ENCODE measurements at regions not wholly inside any gene's neighbourhood (a gene's known extent, or its start where the extent isn't known, plus 50 kb on each side); places are given as distances from the start of the nearest gene placed in this dataset.
"Not testable (repeated sequence)": the region's sequence is repeated elsewhere in the genome, so short reads cannot be mapped to it uniquely, and the experiment has no call there.

DNA sequence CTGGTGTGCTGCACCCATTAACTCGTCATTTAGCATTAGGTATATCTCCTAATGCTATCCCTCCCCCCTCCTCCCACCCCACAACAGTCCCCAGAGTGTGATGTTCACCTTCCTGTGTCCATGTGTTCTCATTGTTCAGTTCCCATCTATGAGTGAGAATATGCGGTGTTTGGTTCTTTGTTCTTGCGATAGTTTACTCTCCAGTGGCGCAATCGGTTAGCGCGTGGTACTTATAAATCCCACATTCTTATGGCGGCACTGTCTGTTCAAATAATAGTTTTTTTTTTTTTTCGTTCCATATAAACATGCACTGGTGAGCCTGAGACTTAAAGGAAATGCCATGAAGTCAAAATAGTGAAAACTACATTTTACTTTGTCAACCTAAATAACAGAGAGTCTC lies 59.5 kb upstream of the PNPLA4 start:
- in situ Hi-C loops (cut with HindIII; ENCODE audit: low pct_unique_long_range_greater_than_20kb, low sequenced_read_pairs); H3K4me1 ChIP-seq (ENCODE audit: control insufficient read depth, insufficient read depth, low read length); CTCF ChIA-PET; H3K27ac ChIP-seq (ENCODE audit: low read length); BruUV-seq (replicated peaks); POLR2A ChIA-PET; ATAC-seq; H3K27me3 ChIP-seq (ENCODE audit: control insufficient read depth, insufficient read depth, low read length); DNase-seq (ENCODE audit: low read depth, low spot score); H3K36me3 ChIP-seq (ENCODE audit: control insufficient read depth, insufficient read depth, low read length); intact Hi-C loops (cut with micrococcal nuclease; ENCODE audit: unreplicated experiment); H3K4me3 ChIP-seq (ENCODE audit: low read depth in 2 of 2, low read length in 2 of 2); H3K9me3 ChIP-seq (ENCODE audit: control insufficient read depth, insufficient read depth, low read depth, low read length): not testable (repeated sequence)

GRCh38 chrX:7985568-7985967 lies 58.4 kb upstream of the PNPLA4 start:
- H3K9me3 ChIP-seq (ENCODE audit: control insufficient read depth, insufficient read depth, low read depth, low read length), result no peaks in the 10 kb centered on the region
- ChIA-PET POLR2A (no interaction called here), CTCF (no interaction called here)
- in situ Hi-C loops (cut with HindIII; ENCODE audit: low pct_unique_long_range_greater_than_20kb, low sequenced_read_pairs) (no loop called here), intact Hi-C loops (cut with micrococcal nuclease; ENCODE audit: unreplicated experiment) (no loop called here)
- ATAC-seq (no peak), DNase-seq (ENCODE audit: low read depth, low spot score) (no peak)
- no peaks in the 10 kb centered on the region for H3K36me3 ChIP-seq (ENCODE audit: control insufficient read depth, insufficient read depth, low read length)
- TF ChIP-seq SIN3A (IDR thresholded peaks at IDR 0.05; ENCODE audit: borderline replicate concordance, insufficient read depth, low read depth, low read length) (no peak), TCF7L2 (IDR thresholded peaks at IDR 0.05; ENCODE audit: low read depth, low read length) (no peak), CTCF (IDR thresholded peaks at IDR 0.05) (no peak), POLR2AphosphoS5 (IDR thresholded peaks at IDR 0.05; ENCODE audit: low read depth, low read length) (no peak), REST (IDR thresholded peaks at IDR 0.05; ENCODE audit: insufficient read depth in 1 of 2, low read depth in 2 of 2, low read length in 1 of 2) (no peak)
- H3K27ac ChIP-seq (ENCODE audit: low read length), result no peak overlapping the region
- H3K4me1 ChIP-seq (ENCODE audit: control insufficient read depth, insufficient read depth, low read length), result no peaks in the 10 kb centered on the region
- no peak overlapping the region for H3K4me3 ChIP-seq (ENCODE audit: low read depth in 2 of 2, low read length in 2 of 2)
- no TSS peak for BruUV-seq (replicated peaks)
- no peaks in the 10 kb centered on the region for H3K27me3 ChIP-seq (ENCODE audit: control insufficient read depth, insufficient read depth, low read length)

- Histone ChIP-seq H3K36me3 (ENCODE audit: control insufficient read depth, insufficient read depth, low read length) (no peaks in the 10 kb centered on the region), H3K27me3 (ENCODE audit: control insufficient read depth, insufficient read depth, low read length) (no peaks in the 10 kb centered on the region), H3K9me3 (ENCODE audit: control insufficient read depth, insufficient read depth, low read depth, low read length) (no peaks in the 10 kb centered on the region), H3K4me3 (ENCODE audit: low read depth in 2 of 2, low read length in 2 of 2) (no peak overlapping the region), H3K27ac (ENCODE audit: low read length) (no peak overlapping the region), H3K4me1 (ENCODE audit: control insufficient read depth, insufficient read depth, low read length) (no peaks in the 10 kb centered on the region)
- in situ Hi-C loops (cut with HindIII; ENCODE audit: low pct_unique_long_range_greater_than_20kb, low sequenced_read_pairs) (no loop called here), intact Hi-C loops (cut with micrococcal nuclease; ENCODE audit: unreplicated experiment) (no loop called here)
- POLR2A ChIA-PET, result no interaction called here
- CTCF ChIA-PET, result no interaction called here
- DNase-seq (ENCODE audit: low read depth, low spot score) (no peak), ATAC-seq (no peak)
- TF ChIP-seq SIN3A (IDR thresholded peaks at IDR 0.05; ENCODE audit: borderline replicate concordance, insufficient read depth, low read depth, low read length) (no peak), TCF7L2 (IDR thresholded peaks at IDR 0.05; ENCODE audit: low read depth, low read length) (no peak)
- BruUV-seq (replicated peaks), result no TSS peak
Measured at GRCh38 chrX:7983581-7983980, 56.4 kb upstream of the PNPLA4 start.
